ENCODE measurements at regions not wholly inside any gene's neighbourhood (a gene's known extent, or its start where the extent isn't known, plus 50 kb on each side); places are given as distances from the start of the nearest gene placed in this dataset.

GRCh38 chr9:118929287-118929686 is 439.9 kb downstream of the BRINP1 start:
- Histone ChIP-seq H3K9me2 (replicated peaks; ENCODE audit: low read depth, low read length) (no peaks in the 10 kb centered on the region), H3F3A (ENCODE audit: low read depth) (no peaks in the 10 kb centered on the region), H3K9me3 (ENCODE audit: insufficient read depth, low read depth, low read length) (no peaks in the 10 kb centered on the region), H3K4me3 (ENCODE audit: low read length, poor library complexity, severe bottlenecking) (no peak overlapping the region), H3K36me3 (ENCODE audit: insufficient read depth, low read length) (no peaks in the 10 kb centered on the region), H3K4me1 (ENCODE audit: insufficient read depth, low read length, poor library complexity, severe bottlenecking) (no peaks in the 10 kb centered on the region), H3K79me2 (ENCODE audit: insufficient read depth, low read length) (no peaks in the 10 kb centered on the region), H3K4me2 (ENCODE audit: low read depth, low read length, poor library complexity, severe bottlenecking) (no peak overlapping the region), H4K20me1 (ENCODE audit: insufficient read depth, low read length, poor library complexity, severe bottlenecking) (no peaks in the 10 kb centered on the region), H2AFZ (ENCODE audit: low read length) (no peak overlapping the region), H3K9ac (ENCODE audit: low read depth, low read length, poor library complexity, severe bottlenecking) (no peak overlapping the region), H3K27me3 (ENCODE audit: insufficient read depth, low read length, poor library complexity, severe bottlenecking) (no peaks in the 10 kb centered on the region)
- TF ChIP-seq CTCF (conservative IDR thresholded peaks at IDR 0.05; ENCODE audit: low read length) = no peak
- TF ChIP-seq EZH2phosphoT487 (IDR thresholded peaks at IDR 0.05; ENCODE audit: borderline replicate concordance) = no peak

- H2AFZ ChIP-seq (ENCODE audit: low read length) = no peak overlapping the region
- H3K27me3 ChIP-seq (ENCODE audit: insufficient read depth, low read length, poor library complexity, severe bottlenecking) = no peaks in the 10 kb centered on the region
Observed at GRCh38 chr9:118931941-118932340, 437.3 kb downstream of the BRINP1 start.

GRCh38 chr9:118938581-118938980 is 430.7 kb downstream of the BRINP1 start:
- no peak for TF ChIP-seq CTCF (conservative IDR thresholded peaks at IDR 0.05; ENCODE audit: low read length)
- no peak for TF ChIP-seq EZH2phosphoT487 (IDR thresholded peaks at IDR 0.05; ENCODE audit: borderline replicate concordance)
- Histone ChIP-seq H3K36me3 (ENCODE audit: insufficient read depth, low read length) (no peaks in the 10 kb centered on the region), H3K4me3 (ENCODE audit: low read length, poor library complexity, severe bottlenecking) (no peak overlapping the region), H3K79me2 (ENCODE audit: insufficient read depth, low read length) (no peaks in the 10 kb centered on the region), H3K4me1 (ENCODE audit: insufficient read depth, low read length, poor library complexity, severe bottlenecking) (no peaks in the 10 kb centered on the region), H4K20me1 (ENCODE audit: insufficient read depth, low read length, poor library complexity, severe bottlenecking) (no peaks in the 10 kb centered on the region), H3F3A (ENCODE audit: low read depth) (no peaks in the 10 kb centered on the region), H3K9ac (ENCODE audit: low read depth, low read length, poor library complexity, severe bottlenecking) (no peak overlapping the region), H3K27me3 (ENCODE audit: insufficient read depth, low read length, poor library complexity, severe bottlenecking) (no peaks in the 10 kb centered on the region), H2AFZ (ENCODE audit: low read length) (no peak overlapping the region), H3K9me3 (ENCODE audit: insufficient read depth, low read depth, low read length) (no peaks in the 10 kb centered on the region), H3K4me2 (ENCODE audit: low read depth, low read length, poor library complexity, severe bottlenecking) (no peak overlapping the region), H3K9me2 (replicated peaks; ENCODE audit: low read depth, low read length) (no peaks in the 10 kb centered on the region)

More at GRCh38 chr9:118931941-118932340, 437.3 kb downstream of the BRINP1 start:
- Histone ChIP-seq H3K9me3 (ENCODE audit: insufficient read depth, low read depth, low read length) (no peaks in the 10 kb centered on the region), H3K9ac (ENCODE audit: low read depth, low read length, poor library complexity, severe bottlenecking) (no peak overlapping the region), H3F3A (ENCODE audit: low read depth) (no peaks in the 10 kb centered on the region), H3K4me2 (ENCODE audit: low read depth, low read length, poor library complexity, severe bottlenecking) (no peak overlapping the region), H3K4me1 (ENCODE audit: insufficient read depth, low read length, poor library complexity, severe bottlenecking) (no peaks in the 10 kb centered on the region), H3K79me2 (ENCODE audit: insufficient read depth, low read length) (no peaks in the 10 kb centered on the region), H3K9me2 (replicated peaks; ENCODE audit: low read depth, low read length) (no peaks in the 10 kb centered on the region), H4K20me1 (ENCODE audit: insufficient read depth, low read length, poor library complexity, severe bottlenecking) (no peaks in the 10 kb centered on the region), H3K4me3 (ENCODE audit: low read length, poor library complexity, severe bottlenecking) (no peak overlapping the region), H3K36me3 (ENCODE audit: insufficient read depth, low read length) (no peaks in the 10 kb centered on the region)
- TF ChIP-seq EZH2phosphoT487 (IDR thresholded peaks at IDR 0.05; ENCODE audit: borderline replicate concordance) (no peak), CTCF (conservative IDR thresholded peaks at IDR 0.05; ENCODE audit: low read length) (no peak)
